ENCODE measurements at regions not wholly inside any gene's neighbourhood (a gene's known extent, or its start where the extent isn't known, plus 50 kb on each side); places are given as distances from the start of the nearest gene placed in this dataset.

DNA sequence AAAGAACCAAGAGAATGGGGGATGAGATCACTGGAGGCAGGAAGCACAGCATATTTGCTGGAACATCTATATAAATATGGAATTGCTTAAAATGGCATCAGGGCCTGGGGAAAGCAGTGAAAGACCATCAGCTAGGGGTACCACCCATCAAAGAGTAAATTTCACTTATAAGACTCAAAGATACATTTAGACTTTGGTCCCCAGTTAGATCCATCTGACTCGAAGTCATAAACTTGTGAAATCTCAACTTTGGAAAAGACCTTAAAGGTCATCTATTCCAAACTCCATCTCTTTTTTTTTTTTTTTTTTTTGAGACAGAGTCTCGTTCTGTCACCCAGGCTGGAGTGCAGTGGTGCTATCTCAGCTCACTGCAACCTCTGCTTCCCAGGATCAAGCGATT, 109.8 kb downstream of the UNC5CL start:
- Histone ChIP-seq H3K27me3 (ENCODE audit: control insufficient read depth in 5 of 5, insufficient read depth in 4 of 5, low read length in 5 of 5) (peaks cover 0 to 3% (median 0%) of the 10 kb centered on the region in 5 donors), H3K9ac (ENCODE audit: low read length in 5 of 5) (no peak overlapping the region), H3K4me1 (ENCODE audit: control insufficient read depth in 5 of 5, insufficient read depth in 5 of 5, low read length in 5 of 5) (no peaks in the 10 kb centered on the region), H3K27ac (ENCODE audit: low read depth, low read length) (no peak overlapping the region), H3K9me3 (ENCODE audit: control insufficient read depth in 5 of 5, low read length in 5 of 5) (no peaks in the 10 kb centered on the region), H3K4me3 (ENCODE audit: low read depth in 1 of 5, low read length in 5 of 5) (no peak overlapping the region), H3K36me3 (ENCODE audit: control insufficient read depth in 5 of 5, insufficient read depth in 5 of 5, low read length in 5 of 5) (no peaks in the 10 kb centered on the region)

- no peak overlapping the region for H3K27ac ChIP-seq (ENCODE audit: low read depth, low read length)
- H3K9ac ChIP-seq (ENCODE audit: low read length in 5 of 5) = no peak overlapping the region
- H3K27me3 ChIP-seq (ENCODE audit: control insufficient read depth in 5 of 5, insufficient read depth in 4 of 5, low read length in 5 of 5) = peaks cover 0 to 3% (median 0%) of the 10 kb centered on the region in 5 donors
- no peaks in the 10 kb centered on the region for H3K9me3 ChIP-seq (ENCODE audit: control insufficient read depth in 5 of 5, low read length in 5 of 5)
- no peak overlapping the region for H3K4me3 ChIP-seq (ENCODE audit: low read depth in 1 of 5, low read length in 5 of 5)
- H3K4me1 ChIP-seq (ENCODE audit: control insufficient read depth in 5 of 5, insufficient read depth in 5 of 5, low read length in 5 of 5) = no peaks in the 10 kb centered on the region
- H3K36me3 ChIP-seq (ENCODE audit: control insufficient read depth in 5 of 5, insufficient read depth in 5 of 5, low read length in 5 of 5) = no peaks in the 10 kb centered on the region
Observed at GRCh38 chr6:40928763-40929162, 110.3 kb downstream of the UNC5CL start.

DNA sequence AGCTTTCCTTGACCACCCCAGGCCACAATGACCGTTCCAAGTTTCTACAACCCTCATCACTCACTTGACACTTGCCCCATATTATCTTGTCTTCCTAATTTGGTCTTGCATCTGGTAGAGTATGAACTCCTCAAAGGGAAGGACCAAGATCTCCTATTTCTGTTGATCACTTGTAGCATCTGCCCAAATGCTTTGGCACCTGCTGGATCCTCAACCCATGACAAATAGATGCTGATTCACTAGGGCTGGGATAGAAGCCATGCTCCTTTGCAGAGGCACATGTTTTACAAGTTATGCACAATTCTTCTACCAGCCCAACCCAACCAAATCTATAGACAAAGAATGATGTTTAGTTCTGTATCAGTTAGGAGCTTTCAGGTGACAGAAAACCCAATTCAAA, 110.7 kb downstream of the UNC5CL start:
- Histone ChIP-seq H3K27ac (ENCODE audit: low read depth, low read length) (no peak overlapping the region), H3K4me3 (ENCODE audit: low read depth in 1 of 5, low read length in 5 of 5) (no peak overlapping the region), H3K9ac (ENCODE audit: low read length in 5 of 5) (no peak overlapping the region), H3K4me1 (ENCODE audit: control insufficient read depth in 5 of 5, insufficient read depth in 5 of 5, low read length in 5 of 5) (no peaks in the 10 kb centered on the region), H3K27me3 (ENCODE audit: control insufficient read depth in 5 of 5, insufficient read depth in 4 of 5, low read length in 5 of 5) (peaks cover 0 to 3% (median 0%) of the 10 kb centered on the region in 5 donors), H3K36me3 (ENCODE audit: control insufficient read depth in 5 of 5, insufficient read depth in 5 of 5, low read length in 5 of 5) (no peaks in the 10 kb centered on the region), H3K9me3 (ENCODE audit: control insufficient read depth in 5 of 5, low read length in 5 of 5) (no peaks in the 10 kb centered on the region)

DNA sequence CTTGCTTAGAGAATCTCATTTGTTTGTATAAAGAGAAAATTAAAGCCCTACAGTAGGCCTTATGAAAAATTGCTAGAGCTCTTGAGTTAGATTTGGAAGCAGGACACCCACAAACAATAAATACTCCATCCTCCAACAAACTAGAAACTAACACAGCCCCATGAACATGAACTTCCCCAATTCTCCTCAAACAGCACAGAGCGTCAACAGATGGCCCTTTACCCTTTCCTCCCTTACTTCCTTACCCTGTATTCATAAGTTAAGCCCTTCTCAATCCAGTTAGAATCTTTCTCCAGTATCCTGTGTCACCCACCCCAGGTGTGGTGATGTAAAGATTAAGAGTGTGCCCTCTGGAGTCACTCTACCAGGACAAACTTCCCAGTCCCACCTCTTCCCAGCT, 113.7 kb downstream of the UNC5CL start:
- Histone ChIP-seq H3K4me3 (ENCODE audit: low read depth in 1 of 5, low read length in 5 of 5) (no peak overlapping the region), H3K27me3 (ENCODE audit: control insufficient read depth in 5 of 5, insufficient read depth in 4 of 5, low read length in 5 of 5) (peaks cover 0 to 3% (median 0%) of the 10 kb centered on the region in 5 donors), H3K4me1 (ENCODE audit: control insufficient read depth in 5 of 5, insufficient read depth in 5 of 5, low read length in 5 of 5) (no peaks in the 10 kb centered on the region), H3K36me3 (ENCODE audit: control insufficient read depth in 5 of 5, insufficient read depth in 5 of 5, low read length in 5 of 5) (no peaks in the 10 kb centered on the region), H3K27ac (ENCODE audit: low read depth, low read length) (no peak overlapping the region), H3K9me3 (ENCODE audit: control insufficient read depth in 5 of 5, low read length in 5 of 5) (no peaks in the 10 kb centered on the region), H3K9ac (ENCODE audit: low read length in 5 of 5) (no peak overlapping the region)

- Histone ChIP-seq H3K4me3 (ENCODE audit: low read depth in 1 of 5, low read length in 5 of 5) (no peak overlapping the region), H3K27ac (ENCODE audit: low read depth, low read length) (no peak overlapping the region), H3K4me1 (ENCODE audit: control insufficient read depth in 5 of 5, insufficient read depth in 5 of 5, low read length in 5 of 5) (no peaks in the 10 kb centered on the region), H3K9me3 (ENCODE audit: control insufficient read depth in 5 of 5, low read length in 5 of 5) (no peaks in the 10 kb centered on the region), H3K27me3 (ENCODE audit: control insufficient read depth in 5 of 5, insufficient read depth in 4 of 5, low read length in 5 of 5) (peaks cover 0 to 3% (median 0%) of the 10 kb centered on the region in 5 donors), H3K9ac (ENCODE audit: low read length in 5 of 5) (no peak overlapping the region), H3K36me3 (ENCODE audit: control insufficient read depth in 5 of 5, insufficient read depth in 5 of 5, low read length in 5 of 5) (no peaks in the 10 kb centered on the region)
Observed at GRCh38 chr6:40924839-40925238, 114.2 kb downstream of the UNC5CL start.

DNA sequence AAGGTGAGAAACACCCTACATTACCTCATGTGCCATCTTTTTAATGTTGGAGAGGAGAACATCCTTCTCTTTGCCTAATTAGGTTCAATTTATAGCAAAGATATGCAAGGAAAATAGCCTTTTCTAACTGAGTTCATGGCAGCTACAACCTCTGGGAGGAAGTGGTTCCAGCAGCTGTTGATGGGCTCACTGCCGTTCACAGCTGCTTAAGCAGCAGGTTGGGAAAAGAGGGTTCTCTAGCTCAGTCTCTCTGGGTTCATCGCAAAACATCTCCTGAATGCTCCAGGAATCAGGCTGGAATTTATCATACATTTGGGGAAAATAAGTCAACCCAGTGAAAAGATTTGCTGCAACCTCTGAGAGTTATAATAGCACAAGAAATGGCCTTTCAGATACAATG, 115.1 kb downstream of the UNC5CL start:
- Histone ChIP-seq H3K4me1 (ENCODE audit: control insufficient read depth in 5 of 5, insufficient read depth in 5 of 5, low read length in 5 of 5) (no peaks in the 10 kb centered on the region), H3K27me3 (ENCODE audit: control insufficient read depth in 5 of 5, insufficient read depth in 4 of 5, low read length in 5 of 5) (peaks cover 0 to 6% (median 0%) of the 10 kb centered on the region in 5 donors), H3K9ac (ENCODE audit: low read length in 5 of 5) (no peak overlapping the region)

GRCh38 chr6:40923326-40923725, 115.7 kb downstream of the UNC5CL start:
- H3K9ac ChIP-seq (ENCODE audit: low read length in 5 of 5) = no peak overlapping the region
- no peak overlapping the region for H3K27ac ChIP-seq (ENCODE audit: low read depth, low read length)
- H3K4me3 ChIP-seq (ENCODE audit: low read depth in 1 of 5, low read length in 5 of 5) = no peak overlapping the region
- no peaks in the 10 kb centered on the region for H3K36me3 ChIP-seq (ENCODE audit: control insufficient read depth in 5 of 5, insufficient read depth in 5 of 5, low read length in 5 of 5)
- H3K4me1 ChIP-seq (ENCODE audit: control insufficient read depth in 5 of 5, insufficient read depth in 5 of 5, low read length in 5 of 5) = no peaks in the 10 kb centered on the region
- peaks cover 0 to 6% (median 0%) of the 10 kb centered on the region in 5 donors for H3K27me3 ChIP-seq (ENCODE audit: control insufficient read depth in 5 of 5, insufficient read depth in 4 of 5, low read length in 5 of 5)
- no peaks in the 10 kb centered on the region for H3K9me3 ChIP-seq (ENCODE audit: control insufficient read depth in 5 of 5, low read length in 5 of 5)

More for the DNA sequence above, 115.1 kb downstream of the UNC5CL start:
- Histone ChIP-seq H3K36me3 (ENCODE audit: control insufficient read depth in 5 of 5, insufficient read depth in 5 of 5, low read length in 5 of 5) (no peaks in the 10 kb centered on the region), H3K4me3 (ENCODE audit: low read depth in 1 of 5, low read length in 5 of 5) (no peak overlapping the region), H3K27ac (ENCODE audit: low read depth, low read length) (no peak overlapping the region), H3K9me3 (ENCODE audit: control insufficient read depth in 5 of 5, low read length in 5 of 5) (no peaks in the 10 kb centered on the region)

DNA sequence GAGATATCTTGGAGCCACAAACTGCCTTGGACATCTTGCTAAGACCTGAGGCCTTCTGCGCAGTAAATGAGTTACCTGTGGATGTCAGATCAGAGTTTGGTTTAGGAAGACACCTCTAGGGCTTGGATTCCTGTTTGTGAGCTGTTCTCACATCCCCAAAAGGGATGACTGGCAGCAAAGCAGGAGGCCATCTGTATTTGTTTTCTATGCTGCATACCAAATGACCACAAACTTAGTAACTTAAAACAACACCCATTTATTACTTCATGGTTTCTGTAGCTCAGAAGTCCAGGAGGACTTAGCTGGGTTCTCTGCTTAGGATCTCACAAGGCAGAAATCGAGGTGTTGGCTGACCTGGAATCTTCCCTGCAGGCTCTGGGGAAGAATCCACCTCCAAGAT, 116.7 kb downstream of the UNC5CL start:
- Histone ChIP-seq H3K9ac (ENCODE audit: low read length in 5 of 5) (no peak overlapping the region), H3K27ac (ENCODE audit: low read depth, low read length) (no peak overlapping the region), H3K9me3 (ENCODE audit: control insufficient read depth in 5 of 5, low read length in 5 of 5) (no peaks in the 10 kb centered on the region), H3K4me3 (ENCODE audit: low read depth in 1 of 5, low read length in 5 of 5) (no peak overlapping the region), H3K27me3 (ENCODE audit: control insufficient read depth in 5 of 5, insufficient read depth in 4 of 5, low read length in 5 of 5) (peaks cover 0 to 6% (median 0%) of the 10 kb centered on the region in 5 donors), H3K36me3 (ENCODE audit: control insufficient read depth in 5 of 5, insufficient read depth in 5 of 5, low read length in 5 of 5) (no peaks in the 10 kb centered on the region), H3K4me1 (ENCODE audit: control insufficient read depth in 5 of 5, insufficient read depth in 5 of 5, low read length in 5 of 5) (no peaks in the 10 kb centered on the region)

DNA sequence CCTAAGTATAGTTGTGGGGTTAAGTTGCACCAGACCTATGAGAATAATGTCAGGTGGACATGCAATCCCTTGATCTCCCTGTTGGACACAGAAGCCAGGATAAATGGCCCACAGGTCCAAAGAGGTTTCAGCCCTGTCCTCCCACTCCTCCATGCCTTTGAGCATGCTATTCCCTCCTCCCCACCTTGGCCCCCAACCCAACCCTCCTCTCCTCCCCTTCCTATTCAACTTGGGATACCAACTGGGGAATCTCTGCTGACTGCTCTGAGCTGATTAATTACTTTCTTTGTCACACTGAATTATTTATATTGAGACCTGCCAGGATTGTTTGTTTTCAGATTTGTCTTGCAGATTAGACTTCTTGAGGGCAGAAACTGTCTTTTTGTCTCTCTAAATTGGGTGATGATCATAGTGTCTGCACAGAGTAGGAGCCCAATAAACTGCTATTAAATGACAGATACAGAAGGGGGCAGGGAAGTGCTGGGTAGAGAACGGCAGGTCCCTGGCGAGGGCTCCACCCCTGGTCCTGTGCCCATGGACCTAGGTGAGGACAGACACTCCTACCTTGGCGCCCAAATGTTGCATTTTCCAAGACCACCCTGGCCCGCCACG, 120.9 kb downstream of the UNC5CL start:
- Histone ChIP-seq H3K27me3 (ENCODE audit: control insufficient read depth in 5 of 5, insufficient read depth in 4 of 5, low read length in 5 of 5) (peaks cover 0 to 8% (median 3%) of the 10 kb centered on the region in 5 donors), H3K4me1 (ENCODE audit: control insufficient read depth in 5 of 5, insufficient read depth in 5 of 5, low read length in 5 of 5) (no peaks in the 10 kb centered on the region), H3K4me3 (ENCODE audit: low read depth in 1 of 5, low read length in 5 of 5) (no peak overlapping the region), H3K36me3 (ENCODE audit: control insufficient read depth in 5 of 5, insufficient read depth in 5 of 5, low read length in 5 of 5) (no peaks in the 10 kb centered on the region), H3K27ac (ENCODE audit: low read depth, low read length) (no peak overlapping the region), H3K9ac (ENCODE audit: low read length in 5 of 5) (no peak overlapping the region), H3K9me3 (ENCODE audit: control insufficient read depth in 5 of 5, low read length in 5 of 5) (no peaks in the 10 kb centered on the region)

DNA sequence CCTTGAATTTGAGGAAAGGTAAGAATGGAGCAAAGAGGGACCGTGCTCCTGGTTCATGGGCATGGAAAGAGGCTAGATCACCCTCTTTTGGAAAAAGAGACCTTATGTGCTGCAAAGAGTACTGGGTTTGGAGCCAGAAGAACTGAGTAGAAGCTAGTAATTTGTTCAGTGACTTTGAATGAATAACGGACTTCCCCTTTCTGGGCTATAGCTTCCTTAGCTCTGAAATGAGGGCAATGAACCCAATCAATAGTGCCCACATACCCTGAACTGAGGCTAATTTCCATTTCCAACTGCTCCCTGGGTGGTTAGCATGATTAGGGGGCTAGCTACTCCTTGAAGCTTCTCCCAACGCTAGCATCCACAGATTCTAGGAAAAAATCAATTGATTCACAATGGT, 121.4 kb downstream of the UNC5CL start:
- no peaks in the 10 kb centered on the region for H3K36me3 ChIP-seq (ENCODE audit: control insufficient read depth in 5 of 5, insufficient read depth in 5 of 5, low read length in 5 of 5)
- no peaks in the 10 kb centered on the region for H3K4me1 ChIP-seq (ENCODE audit: control insufficient read depth in 5 of 5, insufficient read depth in 5 of 5, low read length in 5 of 5)
- no peak overlapping the region for H3K9ac ChIP-seq (ENCODE audit: low read length in 5 of 5)
- no peaks in the 10 kb centered on the region for H3K9me3 ChIP-seq (ENCODE audit: control insufficient read depth in 5 of 5, low read length in 5 of 5)
- no peak overlapping the region for H3K27ac ChIP-seq (ENCODE audit: low read depth, low read length)
- peaks cover 0 to 8% (median 3%) of the 10 kb centered on the region in 5 donors for H3K27me3 ChIP-seq (ENCODE audit: control insufficient read depth in 5 of 5, insufficient read depth in 4 of 5, low read length in 5 of 5)
- no peak overlapping the region for H3K4me3 ChIP-seq (ENCODE audit: low read depth in 1 of 5, low read length in 5 of 5)
